GM23338 (cell line): ENCODE measurements at regions not wholly inside any gene's neighbourhood (a gene's known extent, or its start where the extent isn't known, plus 50 kb on each side); places are given as distances from the start of the nearest gene placed in this dataset.

Experiments
- ATAC-seq: fragments of 200-7000 bp; cut with Tn5 transposase; 3 replicates; pipeline ENCODE4 v1.9.1; 2020
- DNase-seq: peaks from one replicate; pipeline ENCODE4 v3.0.0-alpha.2; 2015; ENCODE audit warnings: low spot score
- H2AFZ ChIP-seq: fragments of 200-600 bp; sonication (generic); 2 replicates; pipeline ENCODE4 v1.8.0; 2016; ENCODE audit warnings: antibody characterized with exemption, mild to moderate bottlenecking, moderate library complexity
- H3F3A ChIP-seq: fragments of 200-600 bp; sonication (generic); replicated peaks from 2 replicates; pipeline ENCODE4 v1.8.0; 2017; ENCODE audit warnings: antibody characterized with exemption, mixed run types, low read depth
- H3K27ac ChIP-seq: fragments of 200-600 bp; sonication (generic); 2 replicates; pipeline ENCODE4 v1.6.1; 2016; ENCODE audit warnings: low read depth
- H3K27me3 ChIP-seq: fragments of 200-600 bp; sonication (generic); 2 replicates; pipeline ENCODE4 v1.8.0; 2016; ENCODE audit warnings: mild to moderate bottlenecking, mixed run types, moderate library complexity; ENCODE audit not compliant: insufficient read depth
- H3K36me3 ChIP-seq: fragments of 200-600 bp; sonication (generic); 2 replicates; pipeline ENCODE4 v1.8.0; 2016; ENCODE audit warnings: mild to moderate bottlenecking; ENCODE audit not compliant: insufficient read depth
- H3K4me1 ChIP-seq: fragments of 200-600 bp; sonication (generic); 2 replicates; pipeline ENCODE4 v1.8.0; 2016; ENCODE audit warnings: mild to moderate bottlenecking, moderate library complexity; ENCODE audit not compliant: insufficient read depth
- H3K4me2 ChIP-seq: fragments of 200-600 bp; sonication (generic); 2 replicates; pipeline ENCODE4 v1.7.1; 2017; ENCODE audit warnings: mixed run types
- H3K4me3 ChIP-seq: fragments of 200-600 bp; sonication (generic); 2 replicates; pipeline ENCODE4 v1.6.1; 2016; ENCODE audit warnings: mixed run types
- H3K79me2 ChIP-seq: fragments of 200-600 bp; sonication (generic); replicated peaks from 2 replicates; pipeline ENCODE4 v1.8.0; 2017; ENCODE audit warnings: mild to moderate bottlenecking; ENCODE audit not compliant: insufficient read depth
- H3K9me2 ChIP-seq: fragments of 200-600 bp; sonication (generic); 2 replicates; pipeline ENCODE4 v1.8.0; 2017; ENCODE audit not compliant: insufficient read depth
- H4K20me1 ChIP-seq: fragments of 200-600 bp; sonication (generic); replicated peaks from 2 replicates; pipeline ENCODE4 v1.8.0; 2017; ENCODE audit warnings: mild to moderate bottlenecking; ENCODE audit not compliant: insufficient read depth
- H3K27ac Mint-ChIP-seq: 2 replicates; pipeline ENCODE4 v1.8.0; 2020; ENCODE audit warnings: inconsistent platforms, mild to moderate bottlenecking, moderate library complexity, mixed read lengths
- H3K27me3 Mint-ChIP-seq: 3 replicates; pipeline ENCODE4 v1.8.0; 2022; ENCODE audit warnings: low read depth, mild to moderate bottlenecking, moderate library complexity, mixed read lengths, inconsistent platforms; ENCODE audit not compliant: insufficient read depth, poor library complexity
- H3K36me3 Mint-ChIP-seq: 3 replicates; pipeline ENCODE4 v1.8.0; 2021; ENCODE audit warnings: low read depth, mild to moderate bottlenecking, inconsistent platforms, moderate library complexity, mixed read lengths
- H3K4me1 Mint-ChIP-seq: 3 replicates; pipeline ENCODE4 v1.8.0; 2020; ENCODE audit warnings: mild to moderate bottlenecking, inconsistent platforms, mixed read lengths
- H3K4me3 Mint-ChIP-seq: 3 replicates; pipeline ENCODE4 v1.8.0; 2021; ENCODE audit warnings: moderate library complexity, mild to moderate bottlenecking, inconsistent platforms, mixed read lengths
- H3K9me3 Mint-ChIP-seq: 3 replicates; pipeline ENCODE4 v1.8.0; 2020; ENCODE audit warnings: moderate library complexity, mild to moderate bottlenecking, inconsistent platforms, mixed read lengths
- CREB1 ChIP-seq: fragments of 250-450 bp; sonication (Bioruptor Pico); IDR thresholded peaks from 2 replicates; pipeline ENCODE4 v1.5.0; 2020; ENCODE audit warnings: low read depth, mild to moderate bottlenecking, moderate library complexity
- CTCF ChIP-seq, 2 experiments: fragments of 200-600 bp in 1 of 2; sonication (generic) in 1 of 2; conservative IDR thresholded peaks; 2 replicates each; pipeline versions ENCODE4 v1.5.1 to v1.6.1; 2016 to 2017; ENCODE audit warnings: antibody characterized with exemption in 2 of 2, low read depth in 2 of 2, mild to moderate bottlenecking in 2 of 2, moderate library complexity in 1 of 2
- ETS1 ChIP-seq: IDR thresholded peaks from 2 replicates; pipeline ENCODE4 v1.6.1; 2016; ENCODE audit warnings: antibody characterized with exemption
- EZH2 ChIP-seq: fragments of 200-600 bp; sonication (generic); IDR thresholded peaks from one replicate; pipeline ENCODE4 v1.8.0; 2017; ENCODE audit warnings: antibody characterized with exemption, mild to moderate bottlenecking, low read depth; ENCODE audit not compliant: unreplicated experiment
- JUNB ChIP-seq: IDR thresholded peaks from one replicate; pipeline ENCODE4 v1.6.1; 2016; ENCODE audit warnings: antibody characterized with exemption; ENCODE audit not compliant: unreplicated experiment
- NANOG ChIP-seq: IDR thresholded peaks from 2 replicates; pipeline ENCODE4 v1.6.1; 2016; ENCODE audit warnings: antibody characterized with exemption, borderline replicate concordance
- POLR2AphosphoS5 ChIP-seq: IDR thresholded peaks from 2 replicates; pipeline ENCODE4 v1.6.1; 2016; ENCODE audit warnings: antibody characterized with exemption, low read depth
- TF ChIP-seq, protein P1 (sequence below): IDR thresholded peaks from one replicate; pipeline ENCODE4 v1.6.1; 2018; ENCODE audit warnings: antibody characterized with exemption; ENCODE audit not compliant: unreplicated experiment

DNA sequence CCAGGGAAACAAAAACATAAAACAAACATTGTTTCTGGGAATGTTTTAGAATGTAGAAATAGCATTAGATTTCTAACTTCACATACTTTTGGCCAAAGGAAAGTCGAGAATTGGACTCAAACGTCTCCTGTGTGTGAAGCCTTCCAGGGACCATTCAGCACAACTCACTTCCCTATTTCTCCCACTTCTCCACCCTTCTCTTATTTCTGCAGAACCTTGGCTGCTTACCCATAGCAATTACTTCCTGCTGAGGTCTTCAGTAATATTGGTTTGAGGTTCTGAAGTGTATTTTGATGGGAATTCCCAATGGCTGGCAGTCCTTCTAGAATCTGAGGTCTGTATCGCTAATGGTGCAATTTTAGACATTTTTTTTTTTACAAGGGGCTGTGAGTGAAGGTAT, 158.3 kb upstream of the SNX19 start (continued):
- TF ChIP-seq, protein P1, sequence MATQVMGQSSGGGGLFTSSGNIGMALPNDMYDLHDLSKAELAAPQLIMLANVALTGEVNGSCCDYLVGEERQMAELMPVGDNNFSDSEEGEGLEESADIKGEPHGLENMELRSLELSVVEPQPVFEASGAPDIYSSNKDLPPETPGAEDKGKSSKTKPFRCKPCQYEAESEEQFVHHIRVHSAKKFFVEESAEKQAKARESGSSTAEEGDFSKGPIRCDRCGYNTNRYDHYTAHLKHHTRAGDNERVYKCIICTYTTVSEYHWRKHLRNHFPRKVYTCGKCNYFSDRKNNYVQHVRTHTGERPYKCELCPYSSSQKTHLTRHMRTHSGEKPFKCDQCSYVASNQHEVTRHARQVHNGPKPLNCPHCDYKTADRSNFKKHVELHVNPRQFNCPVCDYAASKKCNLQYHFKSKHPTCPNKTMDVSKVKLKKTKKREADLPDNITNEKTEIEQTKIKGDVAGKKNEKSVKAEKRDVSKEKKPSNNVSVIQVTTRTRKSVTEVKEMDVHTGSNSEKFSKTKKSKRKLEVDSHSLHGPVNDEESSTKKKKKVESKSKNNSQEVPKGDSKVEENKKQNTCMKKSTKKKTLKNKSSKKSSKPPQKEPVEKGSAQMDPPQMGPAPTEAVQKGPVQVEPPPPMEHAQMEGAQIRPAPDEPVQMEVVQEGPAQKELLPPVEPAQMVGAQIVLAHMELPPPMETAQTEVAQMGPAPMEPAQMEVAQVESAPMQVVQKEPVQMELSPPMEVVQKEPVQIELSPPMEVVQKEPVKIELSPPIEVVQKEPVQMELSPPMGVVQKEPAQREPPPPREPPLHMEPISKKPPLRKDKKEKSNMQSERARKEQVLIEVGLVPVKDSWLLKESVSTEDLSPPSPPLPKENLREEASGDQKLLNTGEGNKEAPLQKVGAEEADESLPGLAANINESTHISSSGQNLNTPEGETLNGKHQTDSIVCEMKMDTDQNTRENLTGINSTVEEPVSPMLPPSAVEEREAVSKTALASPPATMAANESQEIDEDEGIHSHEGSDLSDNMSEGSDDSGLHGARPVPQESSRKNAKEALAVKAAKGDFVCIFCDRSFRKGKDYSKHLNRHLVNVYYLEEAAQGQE, result no peak
- TF ChIP-seq CTCF (conservative IDR thresholded peaks at IDR 0.05; ENCODE audit: low read depth in 2 of 2) (no peak), ETS1 (no peak), JUNB (no peak), POLR2AphosphoS5 (no peak), NANOG (no peak)

- H3K4me1 Mint-ChIP-seq, result no peaks in the 10 kb centered on the region
- H3K27me3 ChIP-seq, result no peaks in the 10 kb centered on the region
- no peak overlapping the region for H3K27ac ChIP-seq
- ATAC-seq, result no peak
- H3K4me3 Mint-ChIP-seq, result no peak overlapping the region
- H3K36me3 Mint-ChIP-seq, result peaks cover 2% of the 10 kb centered on the region; the same call in 1 of the 3 replicates
- H2AFZ ChIP-seq, result no peak overlapping the region
- DNase-seq, result no peak
- H3K9me2 ChIP-seq, result 0 out of 2 replicates have a peak, but pooled peaks cover 6% of the 10 kb centered on the region
- no peaks in the 10 kb centered on the region for H3K36me3 ChIP-seq
- H3K79me2 ChIP-seq, result no peaks in the 10 kb centered on the region
- no peaks in the 10 kb centered on the region for H4K20me1 ChIP-seq
- no peaks in the 10 kb centered on the region for H3F3A ChIP-seq
- no peak overlapping the region for H3K4me3 ChIP-seq
- H3K27me3 Mint-ChIP-seq, result peaks cover 2% of the 10 kb centered on the region
- no peaks in the 10 kb centered on the region for H3K4me1 ChIP-seq
- no peaks in the 10 kb centered on the region for H3K9me3 Mint-ChIP-seq
- no peak overlapping the region for H3K4me2 ChIP-seq
- no peak overlapping the region for H3K27ac Mint-ChIP-seq
- TF ChIP-seq JUNB (no peak), CTCF (conservative IDR thresholded peaks at IDR 0.05; ENCODE audit: low read depth in 2 of 2) (no peak), POLR2AphosphoS5 (no peak), CREB1 (CRISPR knock-in tag) (no peak), EZH2 (no peak)
- TF ChIP-seq, protein P1, result no peak
Measured at GRCh38 chr11:131077340-131077739, 161.1 kb upstream of the SNX19 start.
